NCI-H69 (cell line): ENCODE measurements at regions not wholly inside any gene's neighbourhood (a gene's known extent, or its start where the extent isn't known, plus 50 kb on each side); places are given as distances from the start of the nearest gene placed in this dataset.
"Not testable (repeated sequence)": the region's sequence is repeated elsewhere in the genome, so short reads cannot be mapped to it uniquely, and the experiment has no call there.

Experiments
- DNase-seq: peaks from one replicate; lab custom pipeline; 2025; lab: John Stamatoyannopoulos, UW

DNA sequence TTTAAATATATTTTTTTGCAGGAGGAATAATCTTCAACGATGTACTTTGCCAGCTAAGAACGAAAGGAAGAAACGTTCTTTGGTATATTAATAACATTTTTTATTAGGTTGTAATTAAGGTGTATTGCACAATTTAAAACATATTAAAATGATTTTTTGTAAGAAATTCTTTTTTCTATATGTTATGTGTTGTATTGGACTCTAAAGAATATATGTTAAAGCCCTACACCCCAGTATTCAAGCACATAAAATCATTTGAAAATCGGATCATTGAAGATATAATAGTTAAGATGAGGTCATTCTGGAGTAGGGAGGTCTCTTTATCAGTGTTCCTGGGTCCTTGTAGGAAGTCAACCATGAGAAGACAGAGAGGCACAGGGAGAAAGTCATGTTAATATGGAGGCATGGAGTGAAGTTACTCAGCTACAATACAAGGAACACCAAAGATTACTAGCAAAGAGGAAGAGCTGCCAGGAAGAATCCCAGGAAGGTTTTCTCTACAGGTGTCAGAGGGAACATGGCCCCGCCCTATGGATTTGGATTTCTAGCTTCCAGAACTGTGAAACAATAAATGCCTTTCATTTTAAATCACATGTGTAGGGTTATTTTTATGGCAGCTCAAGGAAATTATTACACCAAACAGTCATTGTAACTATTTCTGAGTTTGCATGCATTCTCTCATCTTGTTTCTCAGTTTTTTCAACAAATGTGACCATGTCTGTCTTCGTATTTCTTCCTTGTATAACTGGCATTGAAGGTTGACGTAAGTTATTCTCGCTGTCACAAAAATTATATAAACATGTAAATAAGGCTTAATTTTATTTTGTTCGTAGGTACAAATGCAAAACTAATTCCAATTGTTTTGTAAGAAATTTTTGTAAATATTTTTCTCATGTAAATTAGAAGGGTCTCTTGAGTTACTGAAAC lies 75.4 kb upstream of the VPREB1 start:
- DNase-seq = no peak

- peak; percentile 48 for DNase-seq
Measured at GRCh38 chr22:22168190-22168940, 76.2 kb upstream of the VPREB1 start.

- peak; percentile 21 for DNase-seq
Measured at GRCh38 chr22:22167791-22168189, 76.8 kb upstream of the VPREB1 start.

GRCh38 chr22:22166941-22167713 lies 77.5 kb upstream of the VPREB1 start:
- no peak for DNase-seq

GRCh38 chr22:22165936-22166710 lies 78.5 kb upstream of the VPREB1 start:
- no peak for DNase-seq

GRCh38 chr22:22164541-22165272 lies 79.9 kb upstream of the VPREB1 start:
- no peak for DNase-seq

GRCh38 chr22:22161924-22162851 lies 82.4 kb upstream of the VPREB1 start:
- no peak for DNase-seq

- not testable (repeated sequence) for DNase-seq
Measured at GRCh38 chr22:22160768-22161167, 83.8 kb upstream of the VPREB1 start.

DNA sequence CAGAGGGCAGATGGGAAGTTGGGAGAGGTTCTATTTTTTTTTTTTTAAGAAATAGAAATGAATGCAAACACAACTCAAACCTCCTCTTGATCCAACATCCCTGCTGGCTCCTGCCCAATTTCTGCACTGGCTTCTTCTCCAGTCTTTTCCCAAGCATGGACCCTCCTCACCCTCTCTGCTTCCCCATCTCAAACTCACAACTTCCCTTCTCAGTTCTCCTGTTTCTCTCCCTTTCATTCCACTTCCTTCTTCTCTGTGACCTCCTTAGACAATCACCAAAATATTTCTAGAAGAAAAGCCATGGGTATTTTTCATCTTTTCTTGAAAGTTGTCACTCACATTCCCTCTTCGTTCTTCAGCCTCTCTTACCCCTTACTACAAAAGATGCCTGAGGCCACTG lies 85.2 kb upstream of the VPREB1 start:
- no peak for DNase-seq

DNA sequence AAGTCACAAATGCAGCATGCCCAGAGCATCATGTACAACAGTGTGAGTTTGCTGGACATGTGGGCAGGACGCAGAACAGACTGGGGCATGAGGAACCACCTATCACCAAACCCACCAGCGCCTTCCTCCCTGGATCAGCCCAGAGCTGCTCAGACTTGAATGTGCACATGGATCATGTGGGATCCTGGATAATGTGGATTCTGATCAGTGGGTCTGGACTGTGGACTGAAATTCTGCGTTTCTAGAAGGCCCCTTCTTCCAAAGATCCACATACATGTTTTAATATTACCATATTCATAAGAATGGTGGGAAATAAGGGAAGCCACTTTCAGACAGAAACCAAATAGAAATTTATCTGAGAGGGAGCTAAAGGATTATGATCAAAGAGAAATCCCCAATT lies 85.6 kb upstream of the VPREB1 start:
- no peak for DNase-seq

- DNase-seq = no peak
Measured at GRCh38 chr22:22158207-22158816, 86.3 kb upstream of the VPREB1 start.

DNA sequence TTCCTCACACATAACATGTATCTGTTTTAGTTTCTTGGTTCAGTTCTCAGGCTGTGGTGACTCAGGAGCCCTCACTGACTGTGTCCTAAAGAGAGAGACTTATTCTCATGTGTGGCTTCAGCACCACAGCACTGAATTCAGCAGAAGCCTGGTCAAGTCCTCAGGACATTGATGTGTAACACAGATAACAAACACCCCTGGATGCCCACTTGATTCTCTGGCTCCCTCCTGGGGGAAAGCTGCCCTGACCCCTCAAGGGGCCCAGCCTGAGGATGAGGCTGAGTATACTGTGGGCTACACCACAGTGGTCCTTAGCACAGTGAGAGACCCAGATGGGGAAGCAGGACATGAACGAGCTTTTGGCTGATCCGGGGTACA lies 87.2 kb upstream of the VPREB1 start:
- no peak for DNase-seq

DNA sequence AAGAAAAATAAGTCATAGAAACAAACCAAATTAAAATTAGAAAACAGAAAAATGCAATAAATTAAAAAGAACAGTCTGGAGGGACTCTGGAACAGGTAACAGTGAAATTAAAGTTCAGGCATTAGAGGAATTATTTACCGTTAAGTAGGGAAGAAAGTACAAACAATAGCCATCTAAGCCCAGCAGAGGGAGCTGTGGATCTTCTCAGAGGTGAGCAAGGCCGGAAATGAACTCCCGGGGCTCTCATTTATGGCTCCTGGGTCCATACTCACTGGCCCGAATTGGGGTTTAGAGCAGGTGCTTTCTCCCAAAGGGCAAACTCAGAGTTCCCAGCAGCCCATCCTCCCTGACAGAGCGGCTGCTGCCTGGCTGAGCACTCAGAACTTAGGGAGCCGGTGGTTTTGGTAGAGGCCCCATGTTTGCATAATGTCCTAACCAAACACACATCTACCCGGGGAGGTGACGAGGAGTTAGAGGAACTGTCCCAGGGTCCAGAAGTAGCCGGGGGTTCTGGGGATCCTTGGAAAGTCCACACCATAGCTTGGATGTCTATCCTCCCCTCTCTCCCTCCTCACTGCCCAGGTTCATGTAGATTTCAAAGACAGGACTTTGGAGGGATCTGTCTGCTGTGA lies 87.8 kb upstream of the VPREB1 start:
- DNase-seq = peak; percentile 84

GRCh38 chr22:22156348-22156715 lies 88.3 kb upstream of the VPREB1 start:
- DNase-seq = no peak

GRCh38 chr22:22155607-22156006 lies 89.0 kb upstream of the VPREB1 start:
- DNase-seq = no peak

GRCh38 chr22:22155146-22155545 lies 89.4 kb upstream of the VPREB1 start:
- no peak for DNase-seq

GRCh38 chr22:22154040-22154439 lies 90.5 kb upstream of the VPREB1 start:
- no peak for DNase-seq

DNA sequence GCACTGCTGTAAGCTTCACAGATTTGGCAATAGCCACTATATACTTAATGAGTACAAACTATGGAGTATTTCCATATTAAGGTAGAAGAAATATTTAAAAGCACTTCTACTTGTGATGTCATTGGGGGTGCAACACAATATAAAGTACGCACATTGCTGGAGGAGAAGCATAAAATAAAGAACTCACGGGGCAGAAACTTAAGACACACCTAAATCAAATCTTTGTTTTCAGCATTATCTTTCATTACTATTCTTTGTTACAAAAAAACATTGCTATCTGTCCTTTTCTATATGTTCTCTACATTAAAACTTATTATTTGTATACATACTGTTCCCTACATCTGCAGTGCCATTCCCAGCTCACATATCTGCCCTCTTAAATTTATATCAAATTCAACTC lies 93.3 kb upstream of the VPREB1 start:
- no peak for DNase-seq

- no peak for DNase-seq
Measured at GRCh38 chr22:22150457-22150856, 94.1 kb upstream of the VPREB1 start.
